Loucy (cell line): ENCODE measurements at regions not wholly inside any gene's neighbourhood (a gene's known extent, or its start where the extent isn't known, plus 50 kb on each side); places are given as distances from the start of the nearest gene placed in this dataset.

ENCODE experiments used
- EZH2phosphoT487 ChIP-seq: fragments of 200-600 bp; IDR thresholded peaks from 2 replicates; pipeline ENCODE4 v1.6.1; 2018; ENCODE audit warnings: antibody characterized with exemption, mild to moderate bottlenecking, moderate library complexity, borderline replicate concordance
- TF ChIP-seq, protein P1 (sequence below): fragments of 200-600 bp; sonication (generic); conservative IDR thresholded peaks from 2 replicates; pipeline ENCODE4 v1.5.1; 2014; ENCODE audit warnings: mild to moderate bottlenecking, antibody characterized with exemption, low read length

DNA sequence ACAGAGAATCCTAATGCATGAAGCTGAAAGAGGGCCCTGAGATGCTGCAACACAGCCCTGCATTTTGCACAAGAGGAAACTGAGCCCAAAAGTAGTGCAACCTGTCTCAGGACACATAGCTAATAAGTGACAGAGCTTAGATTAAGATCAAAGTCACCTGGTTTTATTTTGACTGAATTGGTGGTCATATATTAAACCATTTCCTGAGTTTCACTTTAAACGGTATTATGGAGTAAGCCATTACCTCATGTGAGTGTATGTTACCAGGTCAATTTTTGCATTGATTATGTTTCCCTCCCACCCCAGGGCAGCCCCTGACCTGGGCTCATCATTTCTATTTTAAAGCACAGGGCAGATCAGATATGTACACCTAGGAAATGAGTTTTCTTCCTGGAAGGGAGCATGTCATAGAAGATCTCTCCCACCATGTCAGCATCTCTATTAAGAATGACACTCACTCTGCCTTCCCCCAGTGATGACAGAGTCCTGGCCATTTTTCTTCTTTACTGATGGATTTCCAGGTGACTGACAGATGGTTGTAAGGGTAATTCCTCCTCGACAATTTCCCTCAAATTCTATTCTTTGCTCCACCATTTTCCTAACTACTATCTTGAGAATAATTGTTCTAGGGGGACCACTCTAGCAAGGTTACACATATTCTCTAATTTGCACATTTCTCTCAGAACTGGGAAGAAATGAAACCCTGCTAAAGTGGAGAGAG, 441.3 kb upstream of the SLC14A2 start:
- TF ChIP-seq, protein P1, sequence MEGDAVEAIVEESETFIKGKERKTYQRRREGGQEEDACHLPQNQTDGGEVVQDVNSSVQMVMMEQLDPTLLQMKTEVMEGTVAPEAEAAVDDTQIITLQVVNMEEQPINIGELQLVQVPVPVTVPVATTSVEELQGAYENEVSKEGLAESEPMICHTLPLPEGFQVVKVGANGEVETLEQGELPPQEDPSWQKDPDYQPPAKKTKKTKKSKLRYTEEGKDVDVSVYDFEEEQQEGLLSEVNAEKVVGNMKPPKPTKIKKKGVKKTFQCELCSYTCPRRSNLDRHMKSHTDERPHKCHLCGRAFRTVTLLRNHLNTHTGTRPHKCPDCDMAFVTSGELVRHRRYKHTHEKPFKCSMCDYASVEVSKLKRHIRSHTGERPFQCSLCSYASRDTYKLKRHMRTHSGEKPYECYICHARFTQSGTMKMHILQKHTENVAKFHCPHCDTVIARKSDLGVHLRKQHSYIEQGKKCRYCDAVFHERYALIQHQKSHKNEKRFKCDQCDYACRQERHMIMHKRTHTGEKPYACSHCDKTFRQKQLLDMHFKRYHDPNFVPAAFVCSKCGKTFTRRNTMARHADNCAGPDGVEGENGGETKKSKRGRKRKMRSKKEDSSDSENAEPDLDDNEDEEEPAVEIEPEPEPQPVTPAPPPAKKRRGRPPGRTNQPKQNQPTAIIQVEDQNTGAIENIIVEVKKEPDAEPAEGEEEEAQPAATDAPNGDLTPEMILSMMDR = no peak
- no peak for TF ChIP-seq EZH2phosphoT487
